Superior temporal gyrus (tissue), 1 donor: ENCODE measurements at regions not wholly inside any gene's neighbourhood (a gene's known extent, or its start where the extent isn't known, plus 50 kb on each side); places are given as distances from the start of the nearest gene placed in this dataset.
"Not testable (repeated sequence)": the region's sequence is repeated elsewhere in the genome, so short reads cannot be mapped to it uniquely, and the experiment has no call there.

Source experiments
- DNase-seq: peaks from one replicate; pipeline ENCODE4 v3.0.0-alpha.2; 2016; ENCODE audit errors: extremely low spot score

DNA sequence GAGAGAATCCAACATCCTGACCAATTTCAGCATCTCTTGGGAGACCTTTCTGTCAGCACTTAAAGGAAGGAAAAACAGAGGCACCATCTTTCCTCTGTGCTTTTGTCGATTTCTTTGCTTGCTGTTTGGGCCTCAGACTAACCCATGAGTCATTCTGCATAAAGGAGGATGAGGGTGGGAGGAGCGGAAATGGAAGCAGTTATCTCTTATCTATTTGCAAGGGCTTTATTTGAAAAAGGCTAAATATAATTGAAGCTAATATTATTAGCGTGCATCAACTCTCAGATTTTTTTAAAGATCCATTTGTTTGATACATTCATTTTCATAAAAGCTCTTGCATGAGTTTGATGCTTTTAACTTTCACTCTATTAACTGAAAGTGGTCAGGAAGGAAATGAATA, 72.9 kb downstream of the ZNF622 start:
- DNase-seq: no peak

DNA sequence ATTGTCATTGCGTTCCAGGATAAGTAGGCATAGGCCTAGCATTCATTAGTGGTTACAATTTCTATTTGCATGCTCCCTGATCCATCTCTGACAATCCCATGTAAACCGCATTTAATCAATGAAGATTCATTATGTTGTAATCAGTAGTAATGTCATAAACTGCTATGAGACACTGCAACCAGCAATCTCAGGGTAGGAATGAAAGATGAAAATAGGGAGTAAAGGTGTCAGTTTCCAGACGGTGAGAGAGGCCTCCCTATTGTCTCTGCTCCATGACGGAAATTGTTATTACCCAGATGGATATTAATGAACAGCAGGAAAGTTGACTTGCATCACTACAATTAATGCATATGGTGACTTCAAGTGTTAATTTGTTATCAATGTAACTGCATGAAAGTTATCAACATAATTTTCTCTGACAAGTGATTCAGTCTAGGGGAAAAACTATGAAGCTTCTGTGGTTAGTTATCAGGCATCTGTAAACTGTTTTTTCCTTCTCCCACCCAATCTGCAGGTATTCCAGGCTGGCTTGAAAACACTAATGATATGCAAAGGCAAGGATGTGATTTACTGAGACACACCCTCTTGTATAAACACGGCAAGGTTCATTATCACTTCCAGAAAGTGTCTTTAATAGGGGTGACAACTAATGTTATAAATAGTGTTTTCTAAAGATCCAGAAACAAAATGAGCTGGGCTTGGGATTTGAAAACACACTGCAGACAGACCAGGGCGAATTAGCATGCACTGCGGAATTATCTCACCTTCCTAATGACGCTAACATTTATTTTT, 73.5 kb downstream of the ZNF622 start:
- no peak for DNase-seq

DNA sequence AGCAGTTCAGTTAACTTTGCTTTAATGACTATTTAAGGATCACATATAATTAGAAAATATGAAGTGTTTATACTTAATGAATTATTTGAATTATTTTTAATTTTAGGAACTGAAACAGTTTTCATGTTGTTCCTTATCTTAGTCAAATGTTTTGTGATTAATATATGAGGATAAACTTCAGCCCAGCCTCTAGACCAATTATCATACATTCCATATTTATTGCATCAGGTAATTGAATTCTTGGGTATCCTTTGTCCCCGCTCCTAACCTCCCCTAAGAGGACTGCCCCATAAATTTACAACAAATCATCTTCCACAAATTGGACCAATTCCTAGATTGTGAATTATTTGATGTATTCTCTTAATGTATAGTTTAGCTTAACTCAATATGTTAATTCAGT, 74.8 kb downstream of the ZNF622 start:
- no peak for DNase-seq

DNA sequence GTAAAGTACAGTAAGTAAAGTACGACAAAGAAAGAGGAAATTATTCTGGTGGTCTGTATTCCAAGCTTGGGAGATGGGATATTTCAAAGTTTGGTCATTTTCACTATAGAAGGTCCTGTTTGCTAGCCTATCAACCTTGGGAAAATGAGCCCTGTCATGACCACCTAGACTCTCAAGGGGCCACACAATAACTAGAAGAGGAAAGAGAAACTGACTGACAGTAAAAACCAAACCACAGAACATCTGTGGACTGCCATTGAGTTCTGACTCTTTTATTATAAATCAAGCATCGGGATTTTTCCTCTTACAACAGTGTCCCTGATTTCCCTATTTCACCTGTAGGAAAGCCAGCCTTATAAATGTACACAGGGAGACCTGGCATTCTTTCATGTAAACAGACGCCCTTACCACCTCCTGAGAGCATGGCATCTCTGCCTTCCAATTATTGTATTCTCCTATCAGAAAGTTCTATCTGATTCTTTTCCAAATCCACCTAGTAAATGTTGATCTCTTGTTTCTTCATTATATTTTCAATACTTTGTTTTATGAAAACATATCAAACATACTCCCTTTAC, 80.0 kb downstream of the ZNF622 start:
- no peak for DNase-seq

DNA sequence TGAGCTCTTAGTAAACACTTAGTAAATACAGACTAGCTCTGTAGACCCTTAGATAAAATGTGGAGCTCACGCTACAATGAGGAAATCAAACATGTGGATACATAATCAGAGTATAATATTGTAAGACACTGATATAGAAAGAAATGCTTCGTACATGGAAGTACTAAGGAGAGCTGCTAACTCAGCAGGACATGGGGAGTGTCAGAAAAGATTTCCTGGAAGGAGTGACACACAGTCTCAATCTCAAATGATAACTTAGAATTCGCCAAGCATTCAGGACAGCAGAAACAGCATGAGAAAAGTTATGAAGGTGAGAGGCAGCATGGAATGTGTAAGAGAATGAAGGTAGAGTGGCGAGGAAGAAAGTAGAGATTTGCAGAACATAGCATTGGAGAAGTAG, 80.8 kb downstream of the ZNF622 start:
- no peak for DNase-seq

DNA sequence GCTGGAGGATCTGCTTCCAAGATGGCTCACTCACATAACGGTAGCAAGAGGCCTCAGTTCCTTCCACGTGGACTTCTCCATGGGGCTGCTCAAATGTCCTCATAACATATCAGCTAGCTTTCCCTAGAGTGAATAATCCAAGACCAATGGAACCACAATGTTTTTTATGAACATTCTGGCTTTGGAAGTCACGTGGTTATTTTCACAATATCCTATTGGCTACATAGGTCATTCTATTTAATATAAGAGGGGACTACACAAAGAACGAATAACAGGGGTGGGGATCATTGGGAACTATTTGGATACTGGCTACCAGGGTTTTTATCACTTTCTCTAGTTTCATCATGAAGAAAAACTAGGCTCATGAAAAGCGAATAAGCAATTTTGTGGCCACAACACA, 81.4 kb downstream of the ZNF622 start:
- DNase-seq: no peak

DNA sequence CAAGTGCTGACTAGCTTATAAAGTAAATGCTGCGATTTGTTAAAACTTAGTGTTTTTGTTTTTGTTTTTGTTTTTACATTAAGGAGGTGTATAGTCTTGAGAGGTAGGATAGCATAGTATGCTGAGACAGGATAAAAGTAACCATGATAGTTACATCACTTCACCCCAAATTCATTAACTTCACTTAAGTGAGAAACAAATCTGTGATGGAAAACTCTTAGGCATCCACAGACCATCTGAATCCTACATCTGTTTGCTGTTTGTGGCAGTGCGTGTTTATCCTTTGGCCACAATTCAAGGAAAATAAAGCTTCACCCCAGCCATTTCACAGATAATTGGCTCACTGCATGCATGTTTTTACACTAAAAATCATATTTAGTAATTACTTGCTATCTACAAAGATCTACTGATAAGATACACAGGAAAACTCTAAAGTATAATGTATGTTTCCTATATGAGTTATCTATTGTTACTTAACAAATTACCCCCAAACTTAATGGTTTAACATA, 82.0 kb downstream of the ZNF622 start:
- no peak for DNase-seq

DNA sequence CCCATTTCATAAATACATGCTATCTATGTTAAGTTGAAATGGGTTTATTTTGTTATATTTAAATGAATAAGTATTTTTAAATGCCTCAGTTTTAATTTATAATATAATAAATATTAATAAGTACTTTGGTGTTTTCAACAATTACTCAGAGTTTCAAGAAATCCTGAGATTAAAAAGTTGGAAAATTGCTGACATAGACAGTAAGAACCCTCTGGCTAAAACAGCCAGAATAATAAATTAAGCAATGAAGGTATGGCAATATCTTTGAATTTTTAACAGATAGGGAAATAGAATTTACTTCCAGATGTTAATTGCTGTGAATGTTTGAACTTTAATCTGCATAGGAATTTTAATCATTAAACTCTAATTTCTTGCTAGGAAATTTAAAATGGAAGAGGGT, 83.6 kb downstream of the ZNF622 start:
- no peak for DNase-seq

DNA sequence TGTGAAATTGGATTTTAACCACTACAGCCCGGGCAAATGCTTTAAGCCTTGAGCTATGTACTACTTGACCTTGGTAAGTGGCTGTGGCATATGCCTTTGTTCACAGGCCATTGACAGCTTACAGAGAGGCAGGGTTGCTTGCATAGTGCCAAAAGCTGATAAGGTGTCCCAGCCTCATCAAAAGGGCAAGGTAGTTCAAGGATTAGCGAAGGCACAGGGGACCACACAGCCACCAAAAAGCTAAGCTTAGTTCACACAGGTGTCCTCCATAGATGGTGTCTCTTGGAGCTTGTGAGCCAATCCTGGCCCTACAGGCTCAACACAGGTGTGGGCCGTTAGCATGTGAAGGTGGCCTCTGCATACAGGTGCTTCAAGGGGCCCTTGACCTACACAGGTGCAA, 86.8 kb downstream of the ZNF622 start:
- no peak for DNase-seq

DNA sequence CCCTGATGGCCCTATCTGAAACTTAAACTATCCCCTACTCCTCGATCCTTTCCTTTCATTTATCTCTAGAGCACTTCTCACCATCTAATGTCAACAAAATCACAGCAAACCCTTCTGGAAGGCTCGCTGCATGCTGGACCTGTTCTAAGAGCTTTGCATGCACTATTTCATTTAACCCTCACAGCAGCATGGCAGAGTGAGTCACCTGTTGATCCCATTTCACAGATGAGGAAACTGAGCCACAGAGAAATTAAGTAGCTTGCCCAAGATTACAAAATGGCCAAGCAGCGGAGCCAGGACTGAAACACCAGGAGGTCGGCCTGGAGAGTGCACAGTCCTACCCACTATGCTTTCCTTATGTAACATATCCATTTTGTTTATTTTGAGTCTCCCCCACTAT, 93.1 kb downstream of the ZNF622 start:
- DNase-seq: no peak

DNA sequence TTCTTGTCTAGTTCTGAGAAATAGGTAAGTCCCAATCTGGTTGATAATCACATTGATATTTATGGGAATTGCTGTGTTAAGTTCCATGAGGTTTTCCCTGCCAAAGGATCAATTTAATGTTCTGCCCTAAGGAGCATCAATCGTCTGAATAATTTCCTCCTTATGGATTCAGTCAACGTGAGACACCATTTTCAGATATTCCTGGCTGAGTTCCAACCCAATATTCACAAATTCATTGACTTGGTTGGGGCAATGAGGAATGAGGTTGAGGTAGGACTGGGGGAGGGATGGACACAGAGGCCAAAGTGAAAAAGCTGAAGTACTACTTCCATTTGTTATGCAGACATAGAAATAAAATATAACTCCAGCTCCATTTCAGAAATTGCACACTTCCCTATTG, 99.1 kb downstream of the ZNF622 start:
- DNase-seq: no peak

DNA sequence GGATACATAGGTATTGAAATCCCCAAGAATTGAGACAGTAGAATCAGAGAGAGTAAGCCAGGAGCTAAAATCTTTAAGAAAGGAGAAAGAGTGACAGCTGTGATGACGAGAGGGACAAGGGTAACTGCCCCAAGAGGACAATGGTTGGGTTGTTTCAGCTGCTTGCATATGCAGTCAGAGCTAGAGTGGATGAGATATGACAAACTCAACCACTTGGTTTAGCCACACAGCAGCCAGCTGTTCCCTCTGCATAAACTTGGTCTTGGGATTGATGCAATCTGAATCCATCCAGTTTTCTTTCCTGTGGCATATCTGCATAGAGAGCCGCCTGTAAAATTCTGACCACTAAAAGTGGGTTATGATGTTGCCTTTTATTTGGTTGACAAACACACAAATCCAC, 100.7 kb downstream of the ZNF622 start:
- no peak for DNase-seq

DNA sequence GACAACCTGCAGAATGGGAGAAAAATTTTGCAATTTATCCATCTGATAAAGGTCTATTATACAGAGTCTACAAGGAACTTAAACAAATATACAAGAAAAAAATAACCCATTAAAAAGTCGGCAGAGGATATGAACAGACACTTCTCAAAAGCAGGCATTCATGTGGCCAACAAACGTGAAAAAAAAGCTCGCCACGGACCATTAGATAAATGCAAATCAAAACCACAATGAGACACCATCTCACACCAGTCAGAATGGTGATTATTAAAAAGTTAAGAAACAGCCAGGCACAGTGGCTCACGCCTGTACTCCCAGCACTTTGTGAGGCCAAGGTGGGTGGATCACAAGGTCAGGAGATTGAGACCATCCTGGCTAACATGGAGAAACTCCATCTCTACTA, 112.2 kb downstream of the ZNF622 start:
- DNase-seq: not testable (repeated sequence)

DNA sequence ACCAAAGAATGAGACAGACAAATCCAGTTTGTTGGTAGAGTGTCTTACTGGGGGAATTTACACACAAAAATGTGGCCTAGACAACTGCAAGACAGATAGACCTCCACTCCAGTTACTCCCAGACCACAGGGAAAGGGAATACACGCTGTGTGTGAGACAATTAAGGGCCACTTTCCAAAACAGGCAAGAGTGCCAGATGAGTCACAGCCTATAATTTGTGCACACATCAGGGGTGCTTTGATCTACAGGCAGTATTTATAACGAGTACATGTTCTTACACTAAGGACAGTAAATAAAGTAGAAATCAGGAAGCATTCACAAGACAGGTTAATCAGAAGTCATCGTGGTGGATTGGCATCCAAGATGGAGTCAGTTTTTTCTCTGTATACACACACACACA, 114.8 kb downstream of the ZNF622 start:
- no peak for DNase-seq

DNA sequence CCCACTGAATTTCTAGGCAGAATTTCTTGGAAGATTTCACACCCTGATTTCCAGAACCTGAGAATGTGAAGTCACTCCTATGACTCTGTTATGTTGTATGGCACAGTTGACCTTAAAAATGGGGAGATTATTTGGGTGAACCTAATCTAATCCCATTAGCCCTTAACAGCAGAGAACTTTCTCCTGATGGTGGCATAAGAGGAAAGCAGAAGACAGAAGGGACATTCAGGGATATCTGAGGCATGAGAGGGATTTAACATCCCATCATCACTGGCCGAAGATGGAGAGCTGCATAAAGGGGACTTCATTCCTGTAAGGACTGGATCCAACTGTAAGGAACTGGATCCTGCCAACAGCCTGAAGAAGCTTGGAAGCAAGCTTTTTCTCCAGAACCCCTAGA, 119.2 kb downstream of the ZNF622 start:
- DNase-seq: no peak

DNA sequence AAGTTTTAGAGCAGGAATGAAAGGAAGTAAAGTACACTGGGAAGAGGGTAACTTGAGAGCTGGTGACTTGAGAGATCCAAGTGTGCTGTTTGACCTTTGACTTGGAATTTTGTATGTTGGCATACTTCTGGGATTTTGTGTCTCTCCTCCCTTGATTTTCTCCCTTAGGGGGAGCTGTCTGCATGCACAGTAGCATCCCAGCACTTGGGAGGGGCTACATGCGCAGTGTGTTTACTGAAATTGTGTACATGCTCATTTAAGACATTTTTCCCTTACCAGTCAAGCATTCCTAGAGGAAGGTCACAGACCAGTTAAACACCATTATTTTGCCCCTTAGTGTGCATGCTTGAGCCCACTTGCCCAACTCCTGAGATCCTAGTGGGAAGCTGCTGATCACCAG, 120.1 kb downstream of the ZNF622 start:
- DNase-seq: no peak

DNA sequence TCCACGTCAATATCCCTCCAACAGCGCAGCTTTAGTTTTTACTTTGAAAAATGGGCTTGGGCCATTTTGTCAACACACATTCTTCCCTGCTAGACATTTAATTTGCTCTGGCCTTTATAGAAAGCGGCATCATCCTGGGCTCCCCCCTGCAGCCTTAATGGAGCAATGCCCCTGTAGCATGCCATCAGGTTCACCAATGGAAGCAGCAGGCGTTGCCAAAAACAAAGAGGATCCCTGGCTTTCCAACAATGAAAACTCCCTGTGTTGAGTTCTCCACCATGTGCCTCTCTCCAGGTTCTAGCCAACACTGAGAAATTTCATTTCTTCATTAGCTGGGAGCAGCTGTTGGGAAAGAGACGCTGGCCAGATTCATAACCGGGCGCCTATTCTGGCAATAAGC, 139.5 kb downstream of the ZNF622 start:
- no peak for DNase-seq

DNA sequence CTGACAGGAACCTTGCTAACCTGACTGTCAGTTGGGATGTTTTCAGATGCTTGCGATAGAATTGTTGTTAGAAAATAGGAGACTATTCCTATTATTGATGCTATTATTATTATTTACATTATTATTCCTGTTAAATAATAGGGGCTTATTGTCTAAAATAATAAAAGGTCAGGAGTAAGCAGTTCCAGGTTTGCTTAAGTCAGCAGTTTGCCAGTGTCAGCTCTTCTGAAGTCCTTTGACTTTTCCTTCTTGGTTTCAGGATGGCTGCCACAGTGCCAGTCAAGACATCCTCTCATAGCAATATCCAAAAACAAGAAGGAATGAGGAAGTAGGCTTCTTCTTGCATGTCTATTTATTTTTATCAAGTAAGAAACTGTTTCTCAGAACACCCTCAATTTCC, 141.7 kb upstream of the MARCHF11 start:
- DNase-seq: no peak

DNA sequence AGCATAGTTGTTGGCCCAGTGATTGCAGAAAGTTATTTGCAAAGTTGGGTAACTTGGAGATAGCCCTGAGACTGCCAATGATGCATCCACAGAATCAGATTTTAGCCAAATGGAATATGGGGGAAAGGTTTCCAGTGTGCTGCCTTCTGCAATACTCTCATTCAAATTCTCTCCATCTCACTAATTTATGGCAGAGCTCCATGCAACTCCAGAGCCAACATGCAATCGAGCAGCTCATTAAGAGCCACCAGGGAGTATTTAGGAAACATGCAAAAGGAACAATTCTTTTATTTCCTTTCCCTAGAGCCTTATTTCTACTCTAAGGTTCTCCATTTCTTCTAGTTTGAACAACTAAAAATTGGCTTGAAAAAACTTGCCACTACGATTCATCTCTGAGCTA, 135.9 kb upstream of the MARCHF11 start:
- peak; percentile 30 for DNase-seq

DNA sequence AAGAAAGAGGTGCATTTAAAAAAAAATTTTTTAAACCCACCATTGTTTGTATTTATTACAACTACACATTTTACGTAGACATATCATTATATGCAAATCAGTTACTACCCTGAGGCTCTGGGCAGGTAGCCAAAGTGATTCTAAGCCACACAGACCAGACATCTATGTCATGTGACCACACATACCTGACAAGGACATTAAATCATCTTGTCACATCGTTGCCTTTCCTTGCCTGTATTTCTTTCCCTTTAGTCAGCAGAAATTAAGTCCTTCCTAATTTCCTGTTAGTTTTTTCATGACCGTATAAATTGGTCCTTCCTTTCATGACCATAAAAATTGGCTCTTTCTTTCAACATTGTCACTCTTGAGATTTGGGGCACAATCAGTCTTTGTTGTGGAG, 134.2 kb upstream of the MARCHF11 start:
- DNase-seq: no peak

DNA sequence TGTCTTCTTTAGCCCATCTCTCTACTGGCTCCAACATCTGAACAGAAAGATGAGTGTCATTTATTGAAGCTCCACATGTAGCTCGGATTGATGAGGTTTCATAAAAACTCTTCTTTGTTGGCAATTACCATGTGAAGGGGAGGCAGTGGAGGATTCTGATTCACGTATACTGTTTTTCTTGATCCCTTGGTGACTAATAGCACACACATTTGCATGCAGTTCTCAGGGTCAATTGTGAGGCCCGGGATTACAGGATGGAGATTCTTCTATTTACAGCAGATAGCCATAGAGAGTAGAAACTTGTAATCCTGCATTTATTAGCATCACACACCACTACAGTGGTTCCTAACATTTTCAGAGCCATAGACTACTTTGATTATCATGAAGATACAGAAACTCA, 133.2 kb upstream of the MARCHF11 start:
- no peak for DNase-seq

DNA sequence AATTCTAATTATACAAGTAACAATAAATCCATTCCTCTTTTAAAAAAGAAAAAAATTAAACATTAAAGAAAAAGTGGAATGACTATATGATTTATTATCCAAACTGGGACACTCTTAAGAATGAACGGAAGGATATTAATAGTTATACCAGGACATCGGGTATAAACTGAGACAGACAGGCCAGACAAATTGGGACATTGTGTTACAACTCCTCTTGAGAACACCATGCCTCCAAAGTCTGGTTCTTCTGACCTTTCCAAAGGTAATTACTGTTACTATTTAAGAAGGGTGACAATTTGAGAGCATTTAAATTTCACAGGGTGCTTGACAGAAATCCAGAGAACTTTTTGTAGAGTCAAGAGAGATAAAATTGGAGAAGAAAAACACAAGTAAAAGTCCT, 132.1 kb upstream of the MARCHF11 start:
- DNase-seq: no peak

DNA sequence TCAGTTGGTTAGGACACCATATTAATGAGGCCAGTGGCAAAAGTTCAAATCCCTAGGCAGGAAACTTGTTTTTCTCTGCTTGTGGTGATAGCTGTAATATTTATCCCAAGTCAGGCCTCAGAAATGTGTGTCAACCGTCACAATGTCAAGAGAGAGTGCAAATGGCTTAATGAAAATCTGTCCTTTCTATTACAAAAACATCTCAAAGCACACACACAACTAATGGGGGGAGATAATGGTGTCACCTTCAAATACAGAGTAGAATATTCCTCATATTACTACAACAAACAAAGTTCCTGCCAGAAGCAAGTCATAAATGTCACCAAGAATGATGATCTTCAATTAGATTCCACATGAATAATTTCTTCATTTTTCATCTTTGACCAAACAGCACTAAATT, 127.2 kb upstream of the MARCHF11 start:
- DNase-seq: no peak

DNA sequence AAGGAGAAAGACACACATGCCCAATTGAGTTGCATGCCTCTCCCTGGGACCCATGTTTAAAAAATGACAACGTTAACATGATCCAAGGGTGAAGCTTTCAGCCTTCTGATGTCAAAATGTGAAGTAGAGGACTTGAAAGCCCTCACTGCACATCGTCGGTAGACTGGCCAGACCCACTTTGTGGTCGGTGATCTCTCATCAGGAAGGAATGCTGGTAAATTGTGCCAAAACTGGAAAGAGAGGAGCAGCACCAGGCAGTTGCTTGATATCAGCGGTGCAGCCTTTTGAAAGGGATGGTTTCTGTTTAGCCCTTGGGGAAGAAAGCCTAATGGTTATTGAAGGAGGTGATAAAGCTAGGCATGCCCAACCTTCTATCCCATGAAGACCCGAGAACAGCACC, 125.3 kb upstream of the MARCHF11 start:
- no peak for DNase-seq
